Adrenal gland (tissue), 5 donors: ENCODE measurements at regions not wholly inside any gene's neighbourhood (a gene's known extent, or its start where the extent isn't known, plus 50 kb on each side); places are given as distances from the start of the nearest gene placed in this dataset.

Experiments used
- CTCF ChIP-seq, 6 experiments: fragments of 450-650 bp in 4 of 6; fragments of 200-600 bp in 2 of 6; sonication (generic) in 1 of 6; IDR thresholded peaks; 1 replicate in 5 of 6; 2 replicates in 1 of 6; pipeline versions ENCODE4 v1.5.1 to v1.8.0; 2016 to 2021; ENCODE audit warnings: antibody characterized with exemption in 6 of 6, mild to moderate bottlenecking in 2 of 6, moderate library complexity in 1 of 6
- POLR2A ChIP-seq, 2 donors: fragments of 450-650 bp; IDR thresholded peaks; one replicate each; pipeline ENCODE4 v1.6.1; 2017; ENCODE audit warnings: antibody characterized with exemption in 2 of 2, mild to moderate bottlenecking in 2 of 2, moderate library complexity in 1 of 2
- donor health status: DM: no; HTN: no; CAD: no.

- no peak for TF ChIP-seq CTCF (IDR thresholded peaks at IDR 0.05)
- no peak for TF ChIP-seq POLR2A (IDR thresholded peaks at IDR 0.05)
These were observed 101.1 kb downstream of the GPR85 start for GRCh38 chr7:112985377-112985987.
